Caco-2 (cell line): ENCODE measurements at regions not wholly inside any gene's neighbourhood (a gene's known extent, or its start where the extent isn't known, plus 50 kb on each side); places are given as distances from the start of the nearest gene placed in this dataset.
"Not testable (repeated sequence)": the region's sequence is repeated elsewhere in the genome, so short reads cannot be mapped to it uniquely, and the experiment has no call there.

Experiments
- BruUV-seq: library from RNA; stranded (reverse); fragments of 400-500 nt; replicated peaks from 2 replicates; lab custom pipeline; 2021; lab: Mats Ljungman, UMichigan
- CTCF ChIA-PET: fragments of 300-600 bp; sonication (Branson Sonifier 250); formaldehyde crosslinking; loops from one replicate; lab custom pipeline; 2022; ENCODE audit warnings: antibody characterized with exemption; lab: Charles Lee
- POLR2A ChIA-PET: fragments of 300-600 bp; sonication (Branson Sonifier 250); formaldehyde crosslinking; loops from one replicate; lab custom pipeline; 2022; ENCODE audit warnings: antibody characterized with exemption; lab: Charles Lee
- DNase-seq, 2 experiments: peaks; one replicate each; pipeline versions ENCODE4 v3.0.0 to v3.0.0-alpha.2; 2020 to 2022
- H3K27me3 ChIP-seq: replicated peaks from 2 replicates; pipeline ENCODE4 v1.6.0; 2011; ENCODE audit warnings: low read length; ENCODE audit not compliant: control insufficient read depth, insufficient read depth
- H3K36me3 ChIP-seq: 2 replicates; pipeline ENCODE4 v1.5.1; 2011; ENCODE audit warnings: low read length; ENCODE audit not compliant: control insufficient read depth, insufficient read depth
- H3K4me1 ChIP-seq: fragments of 250-450 bp; sonication (Bioruptor Pico); 2 replicates; pipeline ENCODE4 v1.5.1; 2020; ENCODE audit warnings: mild to moderate bottlenecking
- H3K4me3 ChIP-seq: 2 replicates; pipeline ENCODE4 v1.5.1; 2011; ENCODE audit warnings: low read depth, mild to moderate bottlenecking, control low read depth, low read length
- H3K9me3 ChIP-seq: fragments of 250-450 bp; sonication (Bioruptor Pico); 2 replicates; pipeline ENCODE4 v1.5.1; 2020; ENCODE audit warnings: mild to moderate bottlenecking, moderate library complexity
- H3K27ac Mint-ChIP-seq: one replicate; pipeline ENCODE4 v1.8.0; 2022; ENCODE audit warnings: mixed read lengths; ENCODE audit not compliant: unreplicated experiment
- H3K27me3 Mint-ChIP-seq: one replicate; pipeline ENCODE4 v1.8.0; 2022; ENCODE audit warnings: mixed read lengths; ENCODE audit not compliant: insufficient read depth, unreplicated experiment
- H3K36me3 Mint-ChIP-seq: one replicate; pipeline ENCODE4 v1.8.0; 2022; ENCODE audit warnings: mild to moderate bottlenecking, mixed read lengths; ENCODE audit not compliant: insufficient read depth, unreplicated experiment
- H3K4me1 Mint-ChIP-seq: one replicate; pipeline ENCODE4 v1.8.0; 2022; ENCODE audit warnings: low read depth, mixed read lengths; ENCODE audit not compliant: unreplicated experiment
- H3K4me3 Mint-ChIP-seq: one replicate; pipeline ENCODE4 v1.8.0; 2022; ENCODE audit warnings: mild to moderate bottlenecking, moderate library complexity, mixed read lengths; ENCODE audit not compliant: unreplicated experiment
- H3K9me3 Mint-ChIP-seq: one replicate; pipeline ENCODE4 v1.8.0; 2022; ENCODE audit warnings: mixed read lengths; ENCODE audit not compliant: unreplicated experiment
- CTCF ChIP-seq, 2 experiments: fragments of 200-600 bp in 1 of 2; IDR thresholded peaks; 1 replicate in 1 of 2; 2 replicates in 1 of 2; pipeline versions ENCODE4 v1.5.1 to v1.8.0; 2011 to 2022; ENCODE audit warnings: antibody characterized with exemption in 1 of 2, control low read depth in 1 of 2, inconsistent platforms in 1 of 2, low read depth in 1 of 2, low read length in 1 of 2, mild to moderate bottlenecking in 1 of 2, moderate library complexity in 1 of 2; ENCODE audit not compliant: insufficient read depth in 1 of 2, severe bottlenecking in 1 of 2, unreplicated experiment in 1 of 2
- intact Hi-C: fragments of 100-400 bp; cut with micrococcal nuclease; formaldehyde crosslinking; loops from one replicate; pipeline ENCODE4 v1.10.0; 2022; ENCODE audit not compliant: unreplicated experiment

- CTCF ChIA-PET = no interaction called here
- BruUV-seq = no TSS peak
Observed at GRCh38 chr3:144840866-144841265, 869.2 kb downstream of the DIPK2A start.

DNA sequence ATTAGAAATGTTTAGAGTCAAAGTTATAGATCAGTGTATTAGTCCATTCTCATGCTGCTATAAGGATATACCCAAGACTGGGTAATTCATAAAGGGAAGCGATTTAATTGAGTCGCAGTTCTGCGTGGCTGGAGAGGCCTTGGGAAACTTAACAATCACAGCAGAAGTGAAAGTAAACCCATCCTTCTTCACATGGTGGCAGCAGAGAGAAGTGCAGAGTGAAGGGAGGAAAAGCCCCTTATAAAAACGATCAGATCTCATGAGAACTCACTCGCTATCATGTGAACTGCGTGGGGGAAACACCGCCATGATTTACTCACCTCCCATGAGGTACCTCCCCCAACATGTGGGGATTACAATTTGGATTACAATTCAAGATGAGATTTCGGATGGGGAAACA lies 871.5 kb downstream of the DIPK2A start:
- H3K4me3 ChIP-seq = no peak overlapping the region
- Mint-ChIP-seq H3K27me3 (no peaks in the 10 kb centered on the region), H3K4me3 (no peak overlapping the region), H3K27ac (no peak overlapping the region), H3K9me3 (no peaks in the 10 kb centered on the region), H3K36me3 (no peaks in the 10 kb centered on the region), H3K4me1 (no peaks in the 10 kb centered on the region)
- POLR2A ChIA-PET = no interaction called here
- no peaks in the 10 kb centered on the region for H3K9me3 ChIP-seq
- no peaks in the 10 kb centered on the region for H3K27me3 ChIP-seq
- H3K36me3 ChIP-seq = no peaks in the 10 kb centered on the region
- TF ChIP-seq CTCF (IDR thresholded peaks at IDR 0.05; ENCODE audit: insufficient read depth in 1 of 2, low read depth in 1 of 2, low read length in 1 of 2, severe bottlenecking in 1 of 2, unreplicated experiment in 1 of 2) = no peak
- peak in 1 of 2 experiments; percentile 8 for DNase-seq
- intact Hi-C loops = loop anchor here (10.0 kb wide), 1 partner anchor 948 kb away; no protein-coding TSS in a partner anchor
- no peaks in the 10 kb centered on the region for H3K4me1 ChIP-seq
- no TSS peak for BruUV-seq
- CTCF ChIA-PET = no interaction called here

More at GRCh38 chr3:144840866-144841265, 869.2 kb downstream of the DIPK2A start:
- Mint-ChIP-seq H3K4me1 (no peaks in the 10 kb centered on the region), H3K36me3 (no peaks in the 10 kb centered on the region), H3K9me3 (no peaks in the 10 kb centered on the region), H3K27ac (no peak overlapping the region), H3K27me3 (no peaks in the 10 kb centered on the region), H3K4me3 (no peak overlapping the region)
- no peak overlapping the region for H3K4me3 ChIP-seq
- POLR2A ChIA-PET = no interaction called here
- no peak for DNase-seq
- no peaks in the 10 kb centered on the region for H3K4me1 ChIP-seq
- H3K36me3 ChIP-seq = no peaks in the 10 kb centered on the region
- intact Hi-C loops = loop anchor here (10.0 kb wide), 1 partner anchor 946 kb away; no protein-coding TSS in a partner anchor
- no peaks in the 10 kb centered on the region for H3K27me3 ChIP-seq
- no peaks in the 10 kb centered on the region for H3K9me3 ChIP-seq
- TF ChIP-seq CTCF (IDR thresholded peaks at IDR 0.05; ENCODE audit: insufficient read depth in 1 of 2, low read depth in 1 of 2, low read length in 1 of 2, severe bottlenecking in 1 of 2, unreplicated experiment in 1 of 2) = no peak

GRCh38 chr3:144852999-144853398 lies 881.4 kb downstream of the DIPK2A start:
- TF ChIP-seq CTCF (IDR thresholded peaks at IDR 0.05; ENCODE audit: insufficient read depth in 1 of 2, low read depth in 1 of 2, low read length in 1 of 2, severe bottlenecking in 1 of 2, unreplicated experiment in 1 of 2) = no peak
- Histone ChIP-seq H3K27me3 (no peaks in the 10 kb centered on the region), H3K4me3 (no peak overlapping the region), H3K36me3 (no peaks in the 10 kb centered on the region), H3K9me3 (no peaks in the 10 kb centered on the region), H3K4me1 (no peaks in the 10 kb centered on the region)
- ChIA-PET POLR2A (no interaction called here), CTCF (no interaction called here)
- Mint-ChIP-seq H3K27ac (no peak overlapping the region), H3K4me3 (no peak overlapping the region), H3K9me3 (no peaks in the 10 kb centered on the region), H3K27me3 (no peaks in the 10 kb centered on the region), H3K4me1 (no peaks in the 10 kb centered on the region), H3K36me3 (no peaks in the 10 kb centered on the region)
- intact Hi-C loops = loop anchor here (10.0 kb wide), 1 partner anchor 878 kb away; the partner anchor contains the start of gene DIPK2A
- BruUV-seq = no TSS peak
- no peak for DNase-seq

DNA sequence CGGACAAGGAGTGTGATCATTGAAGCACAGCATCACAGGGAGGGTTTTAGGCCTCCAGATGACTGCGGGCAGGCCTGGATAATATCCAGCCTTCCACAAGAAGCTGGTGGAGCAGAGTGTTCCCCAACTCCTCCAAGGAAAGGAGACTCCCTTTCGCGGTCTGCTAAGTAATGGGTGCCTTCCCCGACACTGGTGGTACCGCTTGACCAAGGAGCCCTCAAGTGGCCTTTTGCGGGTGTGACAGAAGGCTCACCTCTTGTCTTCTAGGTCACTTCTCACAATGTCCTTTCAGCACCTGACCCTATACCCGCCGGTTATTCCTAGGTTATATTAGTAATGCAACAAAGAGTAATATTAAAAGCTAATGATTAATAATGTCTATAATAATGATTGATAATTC lies 882.4 kb downstream of the DIPK2A start:
- H3K4me3 ChIP-seq, H3K4me1 Mint-ChIP-seq, H3K27ac Mint-ChIP-seq, BruUV-seq, H3K9me3 Mint-ChIP-seq, H3K4me1 ChIP-seq, CTCF ChIA-PET, H3K36me3 Mint-ChIP-seq, H3K9me3 ChIP-seq, H3K27me3 ChIP-seq, H3K4me3 Mint-ChIP-seq, POLR2A ChIA-PET, H3K27me3 Mint-ChIP-seq, H3K36me3 ChIP-seq: not testable (repeated sequence)
- intact Hi-C loops = loop anchor here (10.0 kb wide), 1 partner anchor 879 kb away; the partner anchor contains the start of gene DIPK2A
- peak in 1 of 2 experiments; percentile 16 for DNase-seq
